GM13977 (cell line): ENCODE measurements at regions not wholly inside any gene's neighbourhood (a gene's known extent, or its start where the extent isn't known, plus 50 kb on each side); places are given as distances from the start of the nearest gene placed in this dataset.
"Not testable (repeated sequence)": the region's sequence is repeated elsewhere in the genome, so short reads cannot be mapped to it uniquely, and the experiment has no call there.

Experiments used
- DNase-seq: peaks from one replicate; pipeline ENCODE4 v3.0.0; 2012; ENCODE audit warnings: low spot score
- in situ Hi-C: fragments of 300-500 bp; cut with MboI; formaldehyde crosslinking; loops from one replicate; pipeline ENCODE4 v1.12.0; 2022; ENCODE audit warnings: low sequenced_read_pairs, low pct_unique_long_range_greater_than_20kb, mixed read lengths, inconsistent platforms; ENCODE audit not compliant: unreplicated experiment
- TF ChIP-seq, protein P1 (sequence below): IDR thresholded peaks from 2 replicates; pipeline ENCODE4 v1.5.1; 2012; ENCODE audit warnings: mild to moderate bottlenecking, control low read depth; ENCODE audit not compliant: insufficient read depth; ENCODE audit errors: extremely low read depth, missing control alignments

DNA sequence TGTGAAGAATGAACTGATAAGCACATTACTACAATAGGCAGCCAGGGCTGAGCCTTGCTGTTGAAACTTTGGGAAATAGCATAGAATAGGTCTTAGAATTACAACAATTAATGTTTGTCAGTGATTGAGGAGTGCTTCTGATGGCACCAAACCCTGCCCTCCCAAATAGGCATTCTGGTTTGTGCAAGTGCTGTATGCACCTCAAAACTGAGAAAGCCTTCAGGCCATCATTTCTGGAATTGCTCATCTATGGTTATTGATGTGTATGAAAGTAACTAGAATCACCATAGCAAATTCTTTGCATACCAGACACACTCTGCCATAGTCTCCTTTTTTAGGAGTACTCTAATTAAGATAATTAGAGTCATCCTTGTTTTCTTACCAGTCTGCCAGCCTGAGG, 585.0 kb upstream of the MBL2 start:
- TF ChIP-seq, protein P1, sequence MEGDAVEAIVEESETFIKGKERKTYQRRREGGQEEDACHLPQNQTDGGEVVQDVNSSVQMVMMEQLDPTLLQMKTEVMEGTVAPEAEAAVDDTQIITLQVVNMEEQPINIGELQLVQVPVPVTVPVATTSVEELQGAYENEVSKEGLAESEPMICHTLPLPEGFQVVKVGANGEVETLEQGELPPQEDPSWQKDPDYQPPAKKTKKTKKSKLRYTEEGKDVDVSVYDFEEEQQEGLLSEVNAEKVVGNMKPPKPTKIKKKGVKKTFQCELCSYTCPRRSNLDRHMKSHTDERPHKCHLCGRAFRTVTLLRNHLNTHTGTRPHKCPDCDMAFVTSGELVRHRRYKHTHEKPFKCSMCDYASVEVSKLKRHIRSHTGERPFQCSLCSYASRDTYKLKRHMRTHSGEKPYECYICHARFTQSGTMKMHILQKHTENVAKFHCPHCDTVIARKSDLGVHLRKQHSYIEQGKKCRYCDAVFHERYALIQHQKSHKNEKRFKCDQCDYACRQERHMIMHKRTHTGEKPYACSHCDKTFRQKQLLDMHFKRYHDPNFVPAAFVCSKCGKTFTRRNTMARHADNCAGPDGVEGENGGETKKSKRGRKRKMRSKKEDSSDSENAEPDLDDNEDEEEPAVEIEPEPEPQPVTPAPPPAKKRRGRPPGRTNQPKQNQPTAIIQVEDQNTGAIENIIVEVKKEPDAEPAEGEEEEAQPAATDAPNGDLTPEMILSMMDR = no peak
- in situ Hi-C loops = no loop called here

DNA sequence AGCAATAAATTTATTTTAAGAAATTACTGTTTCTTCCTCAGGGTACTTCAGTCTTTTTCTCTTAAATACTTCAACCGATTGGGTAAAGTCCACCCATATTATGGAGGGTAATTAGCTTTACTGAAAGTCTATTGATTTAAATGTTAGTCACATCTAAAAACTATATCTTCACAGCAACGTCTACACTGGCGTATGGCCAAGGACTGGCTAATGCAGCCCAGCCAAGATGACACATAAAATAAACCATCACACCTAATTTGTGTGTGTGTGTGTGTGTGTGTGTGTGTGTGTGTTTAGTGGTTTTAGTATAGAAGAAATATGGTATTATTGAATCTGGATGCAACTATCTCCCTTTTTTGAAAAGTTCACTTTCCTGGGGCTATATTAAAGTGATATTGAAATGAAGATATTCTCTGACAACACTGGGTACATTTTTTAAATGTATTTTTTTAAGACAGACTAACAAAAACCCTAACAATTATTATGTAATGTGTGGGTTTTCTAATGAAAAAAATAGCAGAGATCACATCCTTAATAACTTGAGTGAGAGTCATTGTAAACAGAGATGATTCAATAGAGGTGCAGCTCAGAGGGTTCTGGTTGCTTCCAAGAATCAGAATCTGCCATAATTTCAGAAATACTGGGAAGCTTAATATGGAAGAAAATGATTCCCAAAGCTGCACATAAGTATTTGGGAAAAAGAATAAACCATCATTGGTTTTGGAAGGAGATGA, 584.2 kb upstream of the MBL2 start:
- TF ChIP-seq, protein P1 = no peak
- no peak for DNase-seq
- in situ Hi-C loops = no loop called here

More for the DNA sequence above, 585.0 kb upstream of the MBL2 start:
- no peak for DNase-seq

DNA sequence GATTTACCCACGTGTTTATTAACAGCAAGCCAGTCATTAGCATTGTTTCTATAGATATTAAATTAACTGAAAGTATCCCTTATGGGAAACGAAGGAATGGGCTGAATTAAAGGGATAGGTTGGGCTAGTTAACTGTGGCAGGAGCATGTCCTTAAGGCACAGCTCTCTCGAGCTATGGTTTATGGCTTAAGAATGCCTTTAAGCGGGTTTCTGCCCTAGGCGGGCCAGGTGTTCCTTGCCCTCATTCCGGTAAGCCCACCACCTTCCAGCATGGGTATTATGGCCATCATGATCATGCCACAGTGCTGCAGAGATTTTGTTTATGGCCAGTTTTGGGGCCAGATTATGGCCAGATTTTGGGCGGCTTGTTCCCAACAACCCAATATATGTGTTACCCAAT, 569.9 kb upstream of the MBL2 start:
- in situ Hi-C loops, DNase-seq: not testable (repeated sequence)

DNA sequence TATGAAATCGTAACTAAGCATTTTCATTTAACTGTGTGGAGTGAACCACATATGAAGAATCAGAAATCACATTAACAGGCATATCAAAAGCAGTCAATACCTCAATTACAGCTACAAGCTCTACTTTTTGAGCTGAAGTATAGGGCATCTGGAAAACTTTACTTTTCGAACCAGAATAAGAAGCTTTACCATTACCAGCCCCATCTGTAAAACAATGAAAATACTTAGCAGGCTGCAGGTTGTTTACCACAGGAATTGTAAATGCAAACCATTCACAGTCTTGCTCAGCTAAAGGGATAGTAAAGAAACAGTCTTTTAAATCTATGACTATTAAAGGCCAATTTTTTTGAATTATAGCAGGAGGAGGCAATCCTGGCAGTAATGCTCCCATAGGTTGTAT, 565.6 kb upstream of the MBL2 start:
- DNase-seq, in situ Hi-C loops: not testable (repeated sequence)

DNA sequence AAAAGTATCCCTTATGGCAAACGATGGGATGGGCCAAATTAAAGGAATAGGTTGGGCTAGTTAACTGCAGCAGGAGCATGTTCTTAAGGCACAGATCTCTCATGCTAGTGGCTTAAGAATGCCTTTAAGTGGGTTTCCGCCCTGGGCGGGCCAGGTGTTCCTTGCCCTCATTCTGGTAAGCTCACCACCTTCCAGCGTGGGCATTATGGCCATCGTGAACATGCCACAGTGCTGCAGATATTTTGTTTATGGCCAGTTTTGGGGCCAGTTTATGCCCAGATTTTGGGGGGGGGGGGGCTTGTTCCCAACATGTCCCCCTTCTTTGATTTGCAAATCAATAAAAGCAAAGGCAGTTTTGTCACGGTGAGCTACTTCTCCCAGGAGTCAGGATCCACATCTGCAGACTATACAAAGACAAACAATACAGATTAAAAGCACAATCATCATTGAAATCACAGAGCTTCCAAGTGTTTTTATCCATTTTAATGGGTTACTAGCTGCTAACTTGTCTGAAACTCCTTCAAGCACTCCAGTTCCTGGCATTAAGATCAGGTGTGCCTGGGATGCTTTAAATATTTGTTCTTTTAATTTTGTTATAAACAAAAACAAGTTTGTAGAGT, 563.3 kb upstream of the MBL2 start:
- DNase-seq, in situ Hi-C loops: not testable (repeated sequence)

DNA sequence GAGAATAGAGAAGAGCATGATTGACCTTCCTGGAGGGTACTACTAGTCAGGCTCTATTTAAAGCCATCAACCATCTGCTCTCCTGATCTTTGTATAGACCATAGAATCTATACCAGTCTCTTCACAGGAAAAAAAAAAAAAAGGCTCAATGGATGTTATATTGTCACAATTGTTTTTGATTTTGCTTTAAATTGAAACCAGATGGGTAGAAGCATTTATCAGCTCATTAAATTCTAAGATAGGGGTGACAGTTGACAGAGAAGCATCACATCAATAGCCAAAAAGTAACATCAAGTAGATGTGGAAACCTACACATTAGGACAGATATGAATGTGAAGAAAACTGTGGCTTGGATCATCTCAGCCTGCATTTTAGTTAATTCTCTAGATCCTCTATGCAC, 558.9 kb upstream of the MBL2 start:
- DNase-seq = no peak
- in situ Hi-C loops = no loop called here

DNA sequence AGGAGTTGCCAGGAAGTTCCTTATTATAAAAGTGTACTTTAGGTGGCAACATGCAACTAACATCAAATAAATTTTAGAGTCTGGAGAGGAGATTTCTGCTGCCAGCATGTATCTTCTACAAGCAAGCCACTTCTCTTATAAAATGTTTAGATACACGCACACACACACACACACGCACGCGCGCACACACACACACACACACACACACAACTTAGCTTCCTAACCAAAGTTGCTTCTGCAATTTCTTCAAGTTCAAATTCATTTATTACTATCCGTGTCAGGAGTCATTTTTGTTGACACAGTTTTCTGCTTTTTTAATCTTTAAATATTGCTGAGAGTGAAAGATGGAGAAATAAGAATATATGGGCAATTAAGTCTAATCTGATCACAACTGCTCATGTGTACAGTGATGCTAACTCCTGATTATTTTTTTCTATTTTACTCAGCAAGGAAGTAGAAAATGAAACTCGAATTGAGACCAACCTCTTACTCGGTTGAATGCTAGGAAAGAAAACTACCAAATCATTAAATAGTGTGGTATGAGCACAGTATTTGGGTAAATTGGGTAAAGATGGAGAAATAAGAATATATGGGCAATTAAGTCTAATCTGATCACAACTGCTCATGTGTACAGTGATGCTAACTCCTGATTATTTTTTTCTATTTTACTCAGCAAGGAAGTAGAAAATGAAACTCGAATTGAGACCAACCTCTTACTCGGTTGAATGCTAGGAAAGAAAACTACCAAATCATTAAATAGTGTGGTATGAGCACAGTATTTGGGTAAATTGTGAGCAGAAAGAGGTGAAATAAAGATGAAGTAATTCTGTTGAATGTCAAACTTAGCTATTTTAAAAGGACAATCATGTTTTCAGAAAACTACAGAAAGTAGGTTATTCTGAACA, 554.1 kb upstream of the MBL2 start:
- in situ Hi-C loops, DNase-seq: not testable (repeated sequence)

More for the DNA sequence above, 558.9 kb upstream of the MBL2 start:
- TF ChIP-seq, protein P1 = no peak

DNA sequence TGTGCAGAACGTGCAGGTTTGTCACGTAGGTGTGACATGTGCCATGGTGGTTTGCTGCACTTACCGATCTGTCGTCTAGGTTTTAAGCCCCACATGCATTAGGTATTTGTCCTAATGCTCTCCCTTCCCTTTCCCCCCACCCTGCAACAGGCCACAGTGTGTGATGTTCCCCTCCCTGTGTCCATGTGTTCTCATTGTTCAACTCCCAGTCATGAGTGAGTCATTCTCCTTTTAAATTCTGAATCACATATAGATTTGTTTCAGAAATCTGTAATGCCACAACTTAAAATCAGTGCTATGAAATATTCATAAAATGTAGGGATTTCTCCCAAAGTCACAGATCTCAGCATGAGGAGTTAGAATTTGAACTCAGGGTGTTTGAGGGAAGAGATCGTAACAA, 552.5 kb upstream of the MBL2 start:
- in situ Hi-C loops = no loop called here
- TF ChIP-seq, protein P1 = no peak
- DNase-seq = no peak
